ENCODE measurements at regions not wholly inside any gene's neighbourhood (a gene's known extent, or its start where the extent isn't known, plus 50 kb on each side); places are given as distances from the start of the nearest gene placed in this dataset.
A peak's percentile ranks its signal among the peaks of the same experiment; 100 is the strongest.

DNA sequence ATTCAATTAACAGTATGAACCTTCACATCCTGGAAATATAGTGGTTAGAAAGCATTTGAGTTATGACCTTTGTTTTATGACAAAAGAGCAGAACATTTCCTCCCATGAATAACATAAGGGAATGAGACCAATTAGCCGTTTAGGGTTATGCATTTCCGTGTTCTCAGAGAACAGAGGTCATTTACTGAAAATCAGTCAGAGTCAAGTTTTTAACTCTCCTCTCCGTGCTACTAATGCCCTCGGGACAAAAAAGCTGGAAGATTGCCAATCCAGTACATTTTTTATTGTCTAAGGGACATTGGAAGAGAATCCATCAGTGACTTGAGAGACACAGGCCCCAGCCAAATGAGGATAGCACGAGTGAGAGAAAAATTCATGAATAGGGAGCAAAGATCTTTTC is 632.7 kb downstream of the RFPL4B start:
- no peaks in the 10 kb centered on the region for H3K27me3 ChIP-seq (ENCODE audit: control insufficient read depth, insufficient read depth, low read length)
- TF ChIP-seq, protein P1, sequence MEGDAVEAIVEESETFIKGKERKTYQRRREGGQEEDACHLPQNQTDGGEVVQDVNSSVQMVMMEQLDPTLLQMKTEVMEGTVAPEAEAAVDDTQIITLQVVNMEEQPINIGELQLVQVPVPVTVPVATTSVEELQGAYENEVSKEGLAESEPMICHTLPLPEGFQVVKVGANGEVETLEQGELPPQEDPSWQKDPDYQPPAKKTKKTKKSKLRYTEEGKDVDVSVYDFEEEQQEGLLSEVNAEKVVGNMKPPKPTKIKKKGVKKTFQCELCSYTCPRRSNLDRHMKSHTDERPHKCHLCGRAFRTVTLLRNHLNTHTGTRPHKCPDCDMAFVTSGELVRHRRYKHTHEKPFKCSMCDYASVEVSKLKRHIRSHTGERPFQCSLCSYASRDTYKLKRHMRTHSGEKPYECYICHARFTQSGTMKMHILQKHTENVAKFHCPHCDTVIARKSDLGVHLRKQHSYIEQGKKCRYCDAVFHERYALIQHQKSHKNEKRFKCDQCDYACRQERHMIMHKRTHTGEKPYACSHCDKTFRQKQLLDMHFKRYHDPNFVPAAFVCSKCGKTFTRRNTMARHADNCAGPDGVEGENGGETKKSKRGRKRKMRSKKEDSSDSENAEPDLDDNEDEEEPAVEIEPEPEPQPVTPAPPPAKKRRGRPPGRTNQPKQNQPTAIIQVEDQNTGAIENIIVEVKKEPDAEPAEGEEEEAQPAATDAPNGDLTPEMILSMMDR (IDR thresholded peaks at IDR 0.05): no peak
- H2AFZ ChIP-seq: no peak overlapping the region
- peak overlapping the region; percentile 5 for H3K27ac ChIP-seq
- no peak overlapping the region for H3K9ac ChIP-seq
- H3K4me2 ChIP-seq (ENCODE audit: low read length): no peak overlapping the region
- no peaks in the 10 kb centered on the region for H3K9me3 ChIP-seq (ENCODE audit: control insufficient read depth, low read length)
- no peaks in the 10 kb centered on the region for H3K4me1 ChIP-seq
- no peaks in the 10 kb centered on the region for H3K36me3 ChIP-seq (ENCODE audit: control insufficient read depth, insufficient read depth, low read length)
- no peaks in the 10 kb centered on the region for H3K79me2 ChIP-seq
- H3K4me3 ChIP-seq (ENCODE audit: low read depth, low read length): no peak overlapping the region

DNA sequence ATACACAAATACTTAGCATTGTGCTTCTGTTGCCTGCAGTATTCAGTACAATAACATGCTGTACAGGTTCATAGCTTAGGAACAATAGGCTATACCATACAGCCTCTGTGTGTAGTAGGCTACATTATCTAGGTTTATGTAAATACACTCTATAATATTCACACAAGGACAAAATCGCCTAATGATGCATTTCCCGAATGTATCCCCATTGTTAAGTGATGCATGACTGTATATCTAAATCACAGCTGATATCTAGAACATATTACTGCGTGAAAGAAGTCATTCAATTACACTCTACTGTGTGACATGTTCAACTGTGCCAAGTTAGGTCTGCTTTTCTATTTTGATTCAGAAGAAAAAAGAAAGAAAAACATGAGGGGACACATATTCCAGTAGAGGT is 633.5 kb downstream of the RFPL4B start:
- no peaks in the 10 kb centered on the region for H3K27me3 ChIP-seq (ENCODE audit: control insufficient read depth, insufficient read depth, low read length)
- H3K9ac ChIP-seq: no peak overlapping the region
- TF ChIP-seq, protein P1 (IDR thresholded peaks at IDR 0.05): no peak
- no peaks in the 10 kb centered on the region for H3K36me3 ChIP-seq (ENCODE audit: control insufficient read depth, insufficient read depth, low read length)
- H3K27ac ChIP-seq: no peak overlapping the region
- H3K9me3 ChIP-seq (ENCODE audit: control insufficient read depth, low read length): no peaks in the 10 kb centered on the region
- no peak overlapping the region for H3K4me3 ChIP-seq (ENCODE audit: low read depth, low read length)
- no peak overlapping the region for H2AFZ ChIP-seq
- no peaks in the 10 kb centered on the region for H3K4me1 ChIP-seq
- no peak overlapping the region for H3K4me2 ChIP-seq (ENCODE audit: low read length)
- no peaks in the 10 kb centered on the region for H3K79me2 ChIP-seq

DNA sequence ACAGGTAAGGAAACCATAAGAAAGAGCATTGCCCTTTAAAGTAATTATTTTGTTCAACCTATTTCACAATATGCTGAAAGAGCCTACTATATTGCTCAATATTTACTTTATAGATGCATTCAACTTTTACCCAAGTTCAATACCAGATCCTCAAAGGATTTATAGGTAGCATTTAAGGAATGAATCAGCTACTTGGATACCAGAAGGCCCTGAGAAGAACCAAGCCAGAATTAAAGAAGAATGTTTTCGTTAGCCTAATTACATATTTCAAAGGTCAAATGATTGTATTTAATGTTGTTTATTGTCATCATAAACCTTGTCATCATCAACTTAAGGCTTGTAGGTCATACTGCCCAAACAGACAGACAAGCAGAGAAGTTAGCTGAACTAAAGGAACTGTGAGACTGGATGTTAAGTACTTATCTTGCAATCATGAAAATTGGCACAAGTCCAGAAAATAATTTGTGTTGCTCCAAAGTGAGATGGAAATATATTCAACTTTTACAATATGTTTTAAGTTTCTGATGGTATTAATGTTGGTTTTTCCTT is 636.7 kb downstream of the RFPL4B start:
- TF ChIP-seq, protein P1 (IDR thresholded peaks at IDR 0.05): no peak
- Histone ChIP-seq H3K9ac (no peak overlapping the region), H3K9me3 (ENCODE audit: control insufficient read depth, low read length) (no peaks in the 10 kb centered on the region), H3K36me3 (ENCODE audit: control insufficient read depth, insufficient read depth, low read length) (no peaks in the 10 kb centered on the region), H3K4me1 (no peaks in the 10 kb centered on the region), H3K4me3 (ENCODE audit: low read depth, low read length) (no peak overlapping the region), H3K79me2 (no peaks in the 10 kb centered on the region), H3K27ac (no peak overlapping the region), H3K4me2 (ENCODE audit: low read length) (no peak overlapping the region), H2AFZ (no peak overlapping the region), H3K27me3 (ENCODE audit: control insufficient read depth, insufficient read depth, low read length) (no peaks in the 10 kb centered on the region)

DNA sequence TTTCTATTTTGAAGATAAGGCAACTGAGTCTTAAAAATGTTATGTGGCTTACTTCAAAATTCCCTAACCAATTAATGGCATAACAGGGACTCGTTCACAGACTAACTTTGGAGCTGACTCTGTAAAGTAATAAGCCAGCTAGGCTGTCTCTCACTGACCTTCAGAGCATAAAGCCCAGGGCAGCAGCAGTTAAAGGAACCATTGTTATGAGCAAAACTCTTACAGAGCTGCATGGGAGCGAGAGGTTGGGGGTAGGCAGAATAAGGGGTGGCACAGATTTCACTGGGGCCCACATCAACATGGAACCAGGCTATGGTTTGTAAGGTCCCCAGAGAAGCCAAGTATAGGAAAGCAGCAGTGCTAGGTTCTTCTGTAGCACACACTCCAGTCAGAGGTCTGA is 637.8 kb downstream of the RFPL4B start:
- no peaks in the 10 kb centered on the region for H3K36me3 ChIP-seq (ENCODE audit: control insufficient read depth, insufficient read depth, low read length)
- no peak overlapping the region for H2AFZ ChIP-seq
- H3K9me3 ChIP-seq (ENCODE audit: control insufficient read depth, low read length): no peaks in the 10 kb centered on the region

DNA sequence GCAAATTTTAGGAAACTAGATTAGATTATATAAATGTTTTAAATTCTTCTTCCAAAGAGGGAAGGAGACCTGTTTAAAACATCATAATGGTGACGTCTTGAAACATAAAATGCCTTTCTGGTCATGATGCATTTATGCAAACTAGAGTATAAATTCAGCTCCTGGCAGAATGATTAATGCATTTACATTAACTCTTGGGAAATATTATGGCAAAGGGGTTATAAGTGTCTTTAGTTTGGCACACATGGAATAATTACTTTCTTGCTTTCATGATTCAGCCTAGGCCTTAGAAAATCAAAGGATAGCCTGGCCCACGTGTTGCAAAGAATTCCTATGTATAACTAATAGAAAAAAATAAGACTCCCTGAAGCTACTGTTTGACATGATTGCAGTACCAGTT is 639.2 kb downstream of the RFPL4B start:
- no peaks in the 10 kb centered on the region for H3K27me3 ChIP-seq (ENCODE audit: control insufficient read depth, insufficient read depth, low read length)
- no peak overlapping the region for H3K4me3 ChIP-seq (ENCODE audit: low read depth, low read length)
- no peak overlapping the region for H3K27ac ChIP-seq
- no peaks in the 10 kb centered on the region for H3K4me1 ChIP-seq
- H2AFZ ChIP-seq: no peak overlapping the region
- TF ChIP-seq, protein P1 (IDR thresholded peaks at IDR 0.05): no peak
- H3K9me3 ChIP-seq (ENCODE audit: control insufficient read depth, low read length): no peaks in the 10 kb centered on the region
- no peaks in the 10 kb centered on the region for H3K36me3 ChIP-seq (ENCODE audit: control insufficient read depth, insufficient read depth, low read length)
- no peaks in the 10 kb centered on the region for H3K79me2 ChIP-seq
- no peak overlapping the region for H3K4me2 ChIP-seq (ENCODE audit: low read length)
- no peak overlapping the region for H3K9ac ChIP-seq

More for the DNA sequence above, 637.8 kb downstream of the RFPL4B start:
- H3K4me3 ChIP-seq (ENCODE audit: low read depth, low read length): no peak overlapping the region
- no peaks in the 10 kb centered on the region for H3K79me2 ChIP-seq
- H3K9ac ChIP-seq: no peak overlapping the region
- no peaks in the 10 kb centered on the region for H3K27me3 ChIP-seq (ENCODE audit: control insufficient read depth, insufficient read depth, low read length)
- H3K4me1 ChIP-seq: no peaks in the 10 kb centered on the region
- TF ChIP-seq, protein P1 (IDR thresholded peaks at IDR 0.05): no peak
- H3K4me2 ChIP-seq (ENCODE audit: low read length): no peak overlapping the region
- H3K27ac ChIP-seq: no peak overlapping the region
